WTC11 (cell line): ENCODE measurements at regions not wholly inside any gene's neighbourhood (a gene's known extent, or its start where the extent isn't known, plus 50 kb on each side); places are given as distances from the start of the nearest gene placed in this dataset.

Experiments
- ATAC-seq: fragments of 200-7000 bp; cut with Tn5 transposase; 2 replicates; pipeline ENCODE4 v1.10.0; 2021; ENCODE audit warnings: mild to moderate bottlenecking, moderate library complexity
- CTCF ChIA-PET: fragments of 300-600 bp; sonication (Branson Sonifier 250); formaldehyde crosslinking; loops from one replicate; lab custom pipeline; 2021; ENCODE audit warnings: antibody characterized with exemption; lab: Charles Lee
- POLR2A ChIA-PET: fragments of 350-600 bp; sonication (Branson Sonifier 250); formaldehyde crosslinking; loops from one replicate; lab custom pipeline; 2021; ENCODE audit warnings: antibody characterized with exemption; lab: Charles Lee
- DNase-seq: peaks from one replicate; pipeline ENCODE4 v3.0.0; 2021; ENCODE audit warnings: low spot score
- H3K27ac Mint-ChIP-seq: 2 replicates; pipeline ENCODE4 v1.8.0; 2021; ENCODE audit warnings: mixed read lengths
- H3K27me3 Mint-ChIP-seq: 2 replicates; pipeline ENCODE4 v1.8.0; 2021; ENCODE audit warnings: low read depth, mild to moderate bottlenecking, moderate library complexity, mixed read lengths
- H3K36me3 Mint-ChIP-seq: 2 replicates; pipeline ENCODE4 v1.8.0; 2021; ENCODE audit warnings: mixed read lengths
- H3K4me1 Mint-ChIP-seq: 2 replicates; pipeline ENCODE4 v1.8.0; 2022; ENCODE audit warnings: mixed read lengths
- H3K4me3 Mint-ChIP-seq: 2 replicates; pipeline ENCODE4 v1.8.0; 2021; ENCODE audit warnings: mild to moderate bottlenecking, moderate library complexity, mixed read lengths
- H3K9me3 Mint-ChIP-seq: 2 replicates; pipeline ENCODE4 v1.8.0; 2021; ENCODE audit warnings: mixed read lengths
- ATF1 ChIP-seq: sonication (generic); formaldehyde crosslinking; IDR thresholded peaks from 2 replicates; pipeline ENCODE4 v1.8.1; 2023; ENCODE audit warnings: mild to moderate bottlenecking, moderate library complexity, missing genetic modification reagents
- CBFB ChIP-seq: sonication (generic); formaldehyde crosslinking; IDR thresholded peaks from 2 replicates; pipeline ENCODE4 v1.8.1; 2022; ENCODE audit warnings: mild to moderate bottlenecking, low read depth, missing genetic modification reagents
- ESRRA ChIP-seq: sonication (generic); formaldehyde crosslinking; IDR thresholded peaks from 2 replicates; pipeline ENCODE4 v1.8.1; 2022; ENCODE audit warnings: mild to moderate bottlenecking, missing genetic modification reagents, borderline replicate concordance
- FOXP1 ChIP-seq: sonication (generic); formaldehyde crosslinking; IDR thresholded peaks from 2 replicates; pipeline ENCODE4 v1.8.0; 2022; ENCODE audit warnings: missing genetic modification reagents, mild to moderate bottlenecking, moderate library complexity, borderline replicate concordance
- GABPB1 ChIP-seq: sonication (generic); formaldehyde crosslinking; IDR thresholded peaks from 2 replicates; pipeline ENCODE4 v1.8.1; 2023; ENCODE audit warnings: mild to moderate bottlenecking, missing genetic modification reagents
- GRHL2 ChIP-seq: fragments of 250-450 bp; sonication (Bioruptor Pico); IDR thresholded peaks from 2 replicates; pipeline ENCODE4 v1.8.0; 2022; ENCODE audit warnings: mild to moderate bottlenecking, moderate library complexity; ENCODE audit not compliant: insufficient replicate concordance, severe bottlenecking
- IRF2 ChIP-seq: sonication (generic); formaldehyde crosslinking; IDR thresholded peaks from 2 replicates; pipeline ENCODE4 v1.8.0; 2022; ENCODE audit warnings: low read depth, missing genetic modification reagents, borderline replicate concordance
- MXD4 ChIP-seq: fragments of 250-450 bp; sonication (Bioruptor Pico); IDR thresholded peaks from 2 replicates; pipeline ENCODE4 v1.8.0; 2021; ENCODE audit warnings: mild to moderate bottlenecking, moderate library complexity, borderline replicate concordance
- NFATC4 ChIP-seq: fragments of 250-450 bp; sonication (Bioruptor Pico); IDR thresholded peaks from 2 replicates; pipeline ENCODE4 v1.9.0; 2021; ENCODE audit warnings: mild to moderate bottlenecking
- NR1H2 ChIP-seq: sonication (generic); formaldehyde crosslinking; IDR thresholded peaks from 2 replicates; pipeline ENCODE4 v1.9.0; 2021; ENCODE audit warnings: mild to moderate bottlenecking, moderate library complexity, missing genetic modification reagents
- PRRX2 ChIP-seq: fragments of 250-450 bp; sonication (Bioruptor Pico); IDR thresholded peaks from 2 replicates; pipeline ENCODE4 v1.8.0; 2021; ENCODE audit warnings: mild to moderate bottlenecking
- RORB ChIP-seq: fragments of 250-450 bp; sonication (Bioruptor Pico); IDR thresholded peaks from 2 replicates; pipeline ENCODE4 v1.9.0; 2021; ENCODE audit warnings: mild to moderate bottlenecking
- SMAD4 ChIP-seq: sonication (generic); formaldehyde crosslinking; IDR thresholded peaks from 2 replicates; pipeline ENCODE4 v1.8.0; 2022; ENCODE audit warnings: mild to moderate bottlenecking, missing genetic modification reagents
- SOX15 ChIP-seq: fragments of 250-450 bp; sonication (Bioruptor Pico); IDR thresholded peaks from 2 replicates; pipeline ENCODE4 v1.9.0; 2021; ENCODE audit warnings: mild to moderate bottlenecking
- SP1 ChIP-seq: sonication (generic); formaldehyde crosslinking; conservative IDR thresholded peaks from 2 replicates; pipeline ENCODE4 v1.8.1; 2022; ENCODE audit warnings: missing genetic modification reagents
- TCF7 ChIP-seq: sonication (generic); formaldehyde crosslinking; IDR thresholded peaks from 2 replicates; pipeline ENCODE4 v1.8.0; 2022; ENCODE audit warnings: mild to moderate bottlenecking, low read depth, missing genetic modification reagents, moderate library complexity
- TEAD4 ChIP-seq: sonication (generic); formaldehyde crosslinking; IDR thresholded peaks from 2 replicates; pipeline ENCODE4 v1.8.0; 2022; ENCODE audit warnings: mild to moderate bottlenecking, missing genetic modification reagents
- ZNF263 ChIP-seq: sonication (generic); formaldehyde crosslinking; IDR thresholded peaks from 2 replicates; pipeline ENCODE4 v1.8.1; 2022; ENCODE audit warnings: low read depth, mild to moderate bottlenecking, moderate library complexity, missing genetic modification reagents
- TF ChIP-seq, protein P1 (sequence below): sonication (generic); formaldehyde crosslinking; IDR thresholded peaks from 2 replicates; pipeline ENCODE4 v1.8.1; 2023; ENCODE audit warnings: mild to moderate bottlenecking, missing genetic modification reagents, moderate library complexity
- TF ChIP-seq, protein P2 (sequence below): fragments of 250-450 bp; sonication (Bioruptor Pico); IDR thresholded peaks from 2 replicates; pipeline ENCODE4 v2.1.2; 2022; ENCODE audit warnings: mild to moderate bottlenecking, moderate library complexity
- TF ChIP-seq, protein P3 (sequence below): sonication (generic); formaldehyde crosslinking; IDR thresholded peaks from 2 replicates; pipeline ENCODE4 v1.8.1; 2022; ENCODE audit warnings: low read depth, missing genetic modification reagents, borderline replicate concordance
- TF ChIP-seq, protein P4 (sequence below): sonication (generic); formaldehyde crosslinking; IDR thresholded peaks from 2 replicates; pipeline ENCODE4 v1.8.1; 2022; ENCODE audit warnings: low read depth, mild to moderate bottlenecking, moderate library complexity, missing genetic modification reagents, borderline replicate concordance
- TF ChIP-seq, protein P5 (sequence below): sonication (generic); formaldehyde crosslinking; IDR thresholded peaks from 2 replicates; pipeline ENCODE4 v1.8.1; 2023; ENCODE audit warnings: mild to moderate bottlenecking, missing genetic modification reagents, borderline replicate concordance
- TF ChIP-seq, protein P6 (sequence below): fragments of 250-450 bp; sonication (Bioruptor Pico); IDR thresholded peaks from 2 replicates; pipeline ENCODE4 v1.9.0; 2021; ENCODE audit warnings: mild to moderate bottlenecking
- TF ChIP-seq, protein P7 (sequence below): fragments of 250-450 bp; sonication (Bioruptor Pico); IDR thresholded peaks from 2 replicates; pipeline ENCODE4 v1.9.0; 2021; ENCODE audit warnings: mild to moderate bottlenecking

DNA sequence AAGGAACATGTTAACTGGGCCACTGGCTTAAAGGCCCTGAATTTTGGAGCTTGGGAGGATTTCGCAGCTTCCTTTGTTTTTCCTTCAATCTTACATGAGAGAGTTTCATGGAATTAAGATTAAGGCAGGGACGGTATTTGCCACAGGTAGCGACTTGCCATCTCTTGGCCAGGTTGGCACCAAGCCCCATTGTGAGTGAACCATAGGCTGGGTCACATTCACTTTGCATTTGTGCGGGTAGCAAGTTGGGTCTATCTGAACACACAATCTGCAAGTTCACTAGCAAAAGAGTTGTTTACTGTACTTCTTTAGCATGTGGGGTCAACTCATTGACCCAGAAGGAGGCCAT, 106.2 kb upstream of the ATP1A1 start:
- no peak overlapping the region for H3K4me3 Mint-ChIP-seq
- no peaks in the 10 kb centered on the region for H3K9me3 Mint-ChIP-seq
- no peaks in the 10 kb centered on the region; the same call in 1 of the 2 replicates for H3K27me3 Mint-ChIP-seq
- ChIA-PET POLR2A (no interaction called here), CTCF (no interaction called here)
- no peak overlapping the region for H3K27ac Mint-ChIP-seq
- ATAC-seq: no peak
- no peak for DNase-seq
- TF ChIP-seq SMAD4: no peak
- TF ChIP-seq GRHL2 (CRISPR knock-in tag): no peak
- TF ChIP-seq, protein P1, sequence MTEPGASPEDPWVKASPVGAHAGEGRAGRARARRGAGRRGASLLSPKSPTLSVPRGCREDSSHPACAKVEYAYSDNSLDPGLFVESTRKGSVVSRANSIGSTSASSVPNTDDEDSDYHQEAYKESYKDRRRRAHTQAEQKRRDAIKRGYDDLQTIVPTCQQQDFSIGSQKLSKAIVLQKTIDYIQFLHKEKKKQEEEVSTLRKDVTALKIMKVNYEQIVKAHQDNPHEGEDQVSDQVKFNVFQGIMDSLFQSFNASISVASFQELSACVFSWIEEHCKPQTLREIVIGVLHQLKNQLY (CRISPR knock-in tag): no peak
- no peak for TF ChIP-seq TCF7
- TF ChIP-seq, protein P2, sequence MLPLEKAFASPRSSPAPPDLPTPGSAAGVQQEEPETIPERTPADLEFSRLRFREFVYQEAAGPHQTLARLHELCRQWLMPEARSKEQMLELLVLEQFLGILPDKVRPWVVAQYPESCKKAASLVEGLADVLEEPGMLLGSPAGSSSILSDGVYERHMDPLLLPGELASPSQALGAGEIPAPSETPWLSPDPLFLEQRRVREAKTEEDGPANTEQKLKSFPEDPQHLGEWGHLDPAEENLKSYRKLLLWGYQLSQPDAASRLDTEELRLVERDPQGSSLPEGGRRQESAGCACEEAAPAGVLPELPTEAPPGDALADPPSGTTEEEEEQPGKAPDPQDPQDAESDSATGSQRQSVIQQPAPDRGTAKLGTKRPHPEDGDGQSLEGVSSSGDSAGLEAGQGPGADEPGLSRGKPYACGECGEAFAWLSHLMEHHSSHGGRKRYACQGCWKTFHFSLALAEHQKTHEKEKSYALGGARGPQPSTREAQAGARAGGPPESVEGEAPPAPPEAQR (CRISPR knock-in tag): no peak
- no peak for TF ChIP-seq ESRRA (CRISPR knock-in tag)
- TF ChIP-seq, protein P3, sequence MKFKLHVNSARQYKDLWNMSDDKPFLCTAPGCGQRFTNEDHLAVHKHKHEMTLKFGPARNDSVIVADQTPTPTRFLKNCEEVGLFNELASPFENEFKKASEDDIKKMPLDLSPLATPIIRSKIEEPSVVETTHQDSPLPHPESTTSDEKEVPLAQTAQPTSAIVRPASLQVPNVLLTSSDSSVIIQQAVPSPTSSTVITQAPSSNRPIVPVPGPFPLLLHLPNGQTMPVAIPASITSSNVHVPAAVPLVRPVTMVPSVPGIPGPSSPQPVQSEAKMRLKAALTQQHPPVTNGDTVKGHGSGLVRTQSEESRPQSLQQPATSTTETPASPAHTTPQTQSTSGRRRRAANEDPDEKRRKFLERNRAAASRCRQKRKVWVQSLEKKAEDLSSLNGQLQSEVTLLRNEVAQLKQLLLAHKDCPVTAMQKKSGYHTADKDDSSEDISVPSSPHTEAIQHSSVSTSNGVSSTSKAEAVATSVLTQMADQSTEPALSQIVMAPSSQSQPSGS (CRISPR knock-in tag): no peak
- no peak for TF ChIP-seq ZNF263 (CRISPR knock-in tag)
- TF ChIP-seq SOX15 (CRISPR knock-in tag): no peak
- no peak for TF ChIP-seq NR1H2
- TF ChIP-seq, protein P4, sequence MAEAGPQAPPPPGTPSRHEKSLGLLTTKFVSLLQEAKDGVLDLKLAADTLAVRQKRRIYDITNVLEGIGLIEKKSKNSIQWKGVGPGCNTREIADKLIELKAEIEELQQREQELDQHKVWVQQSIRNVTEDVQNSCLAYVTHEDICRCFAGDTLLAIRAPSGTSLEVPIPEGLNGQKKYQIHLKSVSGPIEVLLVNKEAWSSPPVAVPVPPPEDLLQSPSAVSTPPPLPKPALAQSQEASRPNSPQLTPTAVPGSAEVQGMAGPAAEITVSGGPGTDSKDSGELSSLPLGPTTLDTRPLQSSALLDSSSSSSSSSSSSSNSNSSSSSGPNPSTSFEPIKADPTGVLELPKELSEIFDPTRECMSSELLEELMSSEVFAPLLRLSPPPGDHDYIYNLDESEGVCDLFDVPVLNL (CRISPR knock-in tag): no peak
- TF ChIP-seq RORB: no peak
- TF ChIP-seq, protein P5, sequence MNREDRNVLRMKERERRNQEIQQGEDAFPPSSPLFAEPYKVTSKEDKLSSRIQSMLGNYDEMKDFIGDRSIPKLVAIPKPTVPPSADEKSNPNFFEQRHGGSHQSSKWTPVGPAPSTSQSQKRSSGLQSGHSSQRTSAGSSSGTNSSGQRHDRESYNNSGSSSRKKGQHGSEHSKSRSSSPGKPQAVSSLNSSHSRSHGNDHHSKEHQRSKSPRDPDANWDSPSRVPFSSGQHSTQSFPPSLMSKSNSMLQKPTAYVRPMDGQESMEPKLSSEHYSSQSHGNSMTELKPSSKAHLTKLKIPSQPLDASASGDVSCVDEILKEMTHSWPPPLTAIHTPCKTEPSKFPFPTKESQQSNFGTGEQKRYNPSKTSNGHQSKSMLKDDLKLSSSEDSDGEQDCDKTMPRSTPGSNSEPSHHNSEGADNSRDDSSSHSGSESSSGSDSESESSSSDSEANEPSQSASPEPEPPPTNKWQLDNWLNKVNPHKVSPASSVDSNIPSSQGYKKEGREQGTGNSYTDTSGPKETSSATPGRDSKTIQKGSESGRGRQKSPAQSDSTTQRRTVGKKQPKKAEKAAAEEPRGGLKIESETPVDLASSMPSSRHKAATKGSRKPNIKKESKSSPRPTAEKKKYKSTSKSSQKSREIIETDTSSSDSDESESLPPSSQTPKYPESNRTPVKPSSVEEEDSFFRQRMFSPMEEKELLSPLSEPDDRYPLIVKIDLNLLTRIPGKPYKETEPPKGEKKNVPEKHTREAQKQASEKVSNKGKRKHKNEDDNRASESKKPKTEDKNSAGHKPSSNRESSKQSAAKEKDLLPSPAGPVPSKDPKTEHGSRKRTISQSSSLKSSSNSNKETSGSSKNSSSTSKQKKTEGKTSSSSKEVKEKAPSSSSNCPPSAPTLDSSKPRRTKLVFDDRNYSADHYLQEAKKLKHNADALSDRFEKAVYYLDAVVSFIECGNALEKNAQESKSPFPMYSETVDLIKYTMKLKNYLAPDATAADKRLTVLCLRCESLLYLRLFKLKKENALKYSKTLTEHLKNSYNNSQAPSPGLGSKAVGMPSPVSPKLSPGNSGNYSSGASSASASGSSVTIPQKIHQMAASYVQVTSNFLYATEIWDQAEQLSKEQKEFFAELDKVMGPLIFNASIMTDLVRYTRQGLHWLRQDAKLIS (CRISPR knock-in tag): no peak
- TF ChIP-seq CBFB (CRISPR knock-in tag): no peak
- TF ChIP-seq ATF1 (CRISPR knock-in tag): no peak
- no peak for TF ChIP-seq SP1 (CRISPR knock-in tag)
- no peak for TF ChIP-seq IRF2 (CRISPR knock-in tag)
- TF ChIP-seq MXD4 (CRISPR knock-in tag): no peak
- TF ChIP-seq FOXP1 (CRISPR knock-in tag): no peak
- H3K4me1 Mint-ChIP-seq: no peaks in the 10 kb centered on the region
- no peaks in the 10 kb centered on the region for H3K36me3 Mint-ChIP-seq

DNA sequence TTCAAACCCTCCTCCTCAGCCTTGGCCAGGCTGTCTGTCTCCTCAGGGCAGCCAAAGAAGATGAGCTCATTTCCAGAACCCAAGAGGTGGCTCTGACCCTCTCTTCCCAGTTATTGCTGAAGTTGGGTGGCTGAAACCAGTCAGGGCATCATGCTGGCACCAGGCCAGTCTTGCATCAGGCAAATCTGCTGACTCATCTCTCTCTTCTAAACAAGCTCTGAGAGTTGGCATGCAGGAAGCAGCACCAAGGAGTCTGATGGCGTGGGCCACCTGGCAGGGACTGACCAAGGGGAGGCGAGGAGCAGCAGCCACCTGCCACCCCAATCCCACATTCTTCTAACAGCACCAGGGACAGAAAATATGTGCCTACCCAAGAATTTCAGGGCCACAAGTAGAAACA, 104.8 kb upstream of the ATP1A1 start:
- H3K27ac Mint-ChIP-seq: no peak overlapping the region
- H3K36me3 Mint-ChIP-seq: no peaks in the 10 kb centered on the region
- ChIA-PET POLR2A (no interaction called here), CTCF (no interaction called here)
- no peaks in the 10 kb centered on the region for H3K9me3 Mint-ChIP-seq
- DNase-seq (no peak), ATAC-seq (no peak)
- no peak overlapping the region for H3K4me3 Mint-ChIP-seq
- H3K27me3 Mint-ChIP-seq: no peaks in the 10 kb centered on the region; the same call in 1 of the 2 replicates
- no peaks in the 10 kb centered on the region for H3K4me1 Mint-ChIP-seq
- TF ChIP-seq IRF2 (CRISPR knock-in tag) (no peak), TEAD4 (CRISPR knock-in tag) (no peak), GABPB1 (CRISPR knock-in tag) (no peak), PRRX2 (no peak), NFATC4 (CRISPR knock-in tag) (no peak)
- TF ChIP-seq, protein P6, sequence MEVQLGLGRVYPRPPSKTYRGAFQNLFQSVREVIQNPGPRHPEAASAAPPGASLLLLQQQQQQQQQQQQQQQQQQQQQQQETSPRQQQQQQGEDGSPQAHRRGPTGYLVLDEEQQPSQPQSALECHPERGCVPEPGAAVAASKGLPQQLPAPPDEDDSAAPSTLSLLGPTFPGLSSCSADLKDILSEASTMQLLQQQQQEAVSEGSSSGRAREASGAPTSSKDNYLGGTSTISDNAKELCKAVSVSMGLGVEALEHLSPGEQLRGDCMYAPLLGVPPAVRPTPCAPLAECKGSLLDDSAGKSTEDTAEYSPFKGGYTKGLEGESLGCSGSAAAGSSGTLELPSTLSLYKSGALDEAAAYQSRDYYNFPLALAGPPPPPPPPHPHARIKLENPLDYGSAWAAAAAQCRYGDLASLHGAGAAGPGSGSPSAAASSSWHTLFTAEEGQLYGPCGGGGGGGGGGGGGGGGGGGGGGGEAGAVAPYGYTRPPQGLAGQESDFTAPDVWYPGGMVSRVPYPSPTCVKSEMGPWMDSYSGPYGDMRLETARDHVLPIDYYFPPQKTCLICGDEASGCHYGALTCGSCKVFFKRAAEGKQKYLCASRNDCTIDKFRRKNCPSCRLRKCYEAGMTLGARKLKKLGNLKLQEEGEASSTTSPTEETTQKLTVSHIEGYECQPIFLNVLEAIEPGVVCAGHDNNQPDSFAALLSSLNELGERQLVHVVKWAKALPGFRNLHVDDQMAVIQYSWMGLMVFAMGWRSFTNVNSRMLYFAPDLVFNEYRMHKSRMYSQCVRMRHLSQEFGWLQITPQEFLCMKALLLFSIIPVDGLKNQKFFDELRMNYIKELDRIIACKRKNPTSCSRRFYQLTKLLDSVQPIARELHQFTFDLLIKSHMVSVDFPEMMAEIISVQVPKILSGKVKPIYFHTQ: no peak
- TF ChIP-seq, protein P7, sequence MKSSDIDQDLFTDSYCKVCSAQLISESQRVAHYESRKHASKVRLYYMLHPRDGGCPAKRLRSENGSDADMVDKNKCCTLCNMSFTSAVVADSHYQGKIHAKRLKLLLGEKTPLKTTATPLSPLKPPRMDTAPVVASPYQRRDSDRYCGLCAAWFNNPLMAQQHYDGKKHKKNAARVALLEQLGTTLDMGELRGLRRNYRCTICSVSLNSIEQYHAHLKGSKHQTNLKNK: no peak
